Prostate gland (tissue), 2 donors: ENCODE measurements at regions not wholly inside any gene's neighbourhood (a gene's known extent, or its start where the extent isn't known, plus 50 kb on each side); places are given as distances from the start of the nearest gene placed in this dataset.

Experiments
- CTCF ChIP-seq, 4 experiments: fragments of 200-600 bp in 2 of 4; fragments of 450-650 bp in 2 of 4; sonication (generic) in 2 of 4; IDR thresholded peaks; 1 replicate in 3 of 4; 2 replicates in 1 of 4; pipeline ENCODE4 v1.5.1; 2016 to 2019; ENCODE audit warnings: antibody characterized with exemption in 4 of 4, mild to moderate bottlenecking in 2 of 4, moderate library complexity in 2 of 4
- POLR2A ChIP-seq: fragments of 450-650 bp; IDR thresholded peaks from one replicate; pipeline ENCODE4 v1.6.1; 2016; ENCODE audit warnings: antibody characterized with exemption, mild to moderate bottlenecking

- TF ChIP-seq POLR2A (no peak), CTCF (IDR thresholded peaks at IDR 0.05) (no peak)
Measured at GRCh38 chr18:41751652-41752051, 203.4 kb upstream of the PIK3C3 start.
